IMR-90 (cell line): ENCODE measurements at regions not wholly inside any gene's neighbourhood (a gene's known extent, or its start where the extent isn't known, plus 50 kb on each side); places are given as distances from the start of the nearest gene placed in this dataset.

Experiments
- ATAC-seq: fragments of 200-7000 bp; cut with Tn5 transposase; 2 replicates; pipeline ENCODE4 v1.9.1; 2020; ENCODE audit warnings: low read depth, mild to moderate bottlenecking, moderate library complexity
- BruUV-seq: library from RNA; stranded (reverse); fragments of 400-500 nt; replicated peaks from 2 replicates; lab custom pipeline; 2021; lab: Mats Ljungman, UMichigan
- CTCF ChIA-PET: fragments of 300-600 bp; formaldehyde crosslinking; extraction: SDS; loops from one replicate; lab custom pipeline; 2021; ENCODE audit warnings: antibody characterized with exemption; lab: Yijun Ruan, JAX
- POLR2A ChIA-PET: fragments of 300-600 bp; sonication (Branson Sonifier 250); formaldehyde crosslinking; loops from one replicate; lab custom pipeline; 2022; ENCODE audit warnings: antibody characterized with exemption; ENCODE audit not compliant: unreplicated experiment; lab: Charles Lee
- DNase-seq: peaks from one replicate; pipeline ENCODE4 v3.0.0; 2013
- H2AFZ ChIP-seq: replicated peaks from 2 replicates; pipeline ENCODE3; 2013; ENCODE audit warnings: low read length, mild to moderate bottlenecking; ENCODE audit not compliant: poor library complexity
- H2AK5ac ChIP-seq: 2 replicates; pipeline ENCODE4 v1.6.1; 2013; ENCODE audit warnings: low read depth, low read length, inconsistent platforms
- H2AK9ac ChIP-seq: replicated peaks from 2 replicates; pipeline ENCODE3; 2013; ENCODE audit warnings: mild to moderate bottlenecking, low read depth, low read length, moderate library complexity; ENCODE audit not compliant: poor library complexity
- H2BK120ac ChIP-seq: 2 replicates; pipeline ENCODE4 v1.6.1; 2013; ENCODE audit warnings: low read depth, low read length, inconsistent platforms
- H2BK15ac ChIP-seq: 3 replicates; pipeline ENCODE4 v1.6.1; 2013; ENCODE audit warnings: low read depth, low read length, inconsistent platforms
- H2BK20ac ChIP-seq: 2 replicates; pipeline ENCODE4 v1.6.1; 2013; ENCODE audit warnings: low read depth, mild to moderate bottlenecking, inconsistent platforms, low read length, moderate library complexity
- H2BK5ac ChIP-seq: 2 replicates; pipeline ENCODE4 v1.6.1; 2013; ENCODE audit warnings: mild to moderate bottlenecking, low read depth, low read length, inconsistent platforms; ENCODE audit not compliant: poor library complexity, severe bottlenecking
- H3K14ac ChIP-seq: replicated peaks from 2 replicates; pipeline ENCODE4 v1.6.1; 2013; ENCODE audit warnings: low read depth, low read length, inconsistent platforms
- H3K18ac ChIP-seq: 2 replicates; pipeline ENCODE4 v1.6.1; 2013; ENCODE audit warnings: low read depth, low read length, control low read depth
- H3K23ac ChIP-seq: 2 replicates; pipeline ENCODE4 v1.6.1; 2013; ENCODE audit warnings: low read depth, low read length, inconsistent platforms
- H3K27ac ChIP-seq: 2 replicates; pipeline ENCODE4 v1.5.1; 2013; ENCODE audit warnings: mild to moderate bottlenecking, control low read depth, low read length; ENCODE audit not compliant: insufficient read depth
- H3K27me3 ChIP-seq: 2 replicates; pipeline ENCODE4 v1.6.1; 2013; ENCODE audit warnings: low read length; ENCODE audit not compliant: control insufficient read depth, insufficient read depth
- H3K36me3 ChIP-seq: 2 replicates; pipeline ENCODE4 v1.6.1; 2013; ENCODE audit warnings: low read length, mixed read lengths; ENCODE audit not compliant: control insufficient read depth, insufficient read depth
- H3K4ac ChIP-seq: 2 replicates; pipeline ENCODE4 v1.6.1; 2013; ENCODE audit warnings: low read depth, low read length, inconsistent platforms
- H3K4me1 ChIP-seq: 2 replicates; pipeline ENCODE4 v1.6.1; 2013; ENCODE audit warnings: low read length, mixed read lengths; ENCODE audit not compliant: control insufficient read depth, insufficient read depth
- H3K4me2 ChIP-seq: 2 replicates; pipeline ENCODE4 v1.6.1; 2013; ENCODE audit warnings: low read depth, mild to moderate bottlenecking, control low read depth, low read length, moderate library complexity
- H3K4me3 ChIP-seq: 2 replicates; pipeline ENCODE4 v1.5.1; 2013; ENCODE audit warnings: low read depth, mild to moderate bottlenecking, control low read depth, low read length, moderate library complexity; ENCODE audit not compliant: insufficient read depth
- H3K56ac ChIP-seq: 2 replicates; pipeline ENCODE4 v1.6.1; 2013; ENCODE audit warnings: low read length, inconsistent platforms; ENCODE audit not compliant: insufficient read depth; ENCODE audit errors: extremely low read depth
- H3K79me1 ChIP-seq, 2 experiments: 2 replicates each; pipeline ENCODE4 v1.6.1; 2013; ENCODE audit warnings: low read length in 2 of 2, inconsistent platforms in 1 of 2, low read depth in 1 of 2
- H3K9ac ChIP-seq: 2 replicates; pipeline ENCODE4 v1.6.1; 2013; ENCODE audit warnings: low read depth, low read length, control low read depth
- H3K9me1 ChIP-seq: 2 replicates; pipeline ENCODE4 v1.6.1; 2013; ENCODE audit warnings: low read length, inconsistent platforms; ENCODE audit not compliant: insufficient read depth
- H3K9me3 ChIP-seq: 2 replicates; pipeline ENCODE4 v1.6.1; 2013; ENCODE audit warnings: low read length; ENCODE audit not compliant: control insufficient read depth, insufficient read depth
- H4K20me1 ChIP-seq: 2 replicates; pipeline ENCODE4 v1.6.1; 2013; ENCODE audit warnings: low read length, inconsistent platforms; ENCODE audit not compliant: insufficient read depth
- H4K5ac ChIP-seq: 2 replicates; pipeline ENCODE4 v1.6.1; 2013; ENCODE audit warnings: mild to moderate bottlenecking, low read depth, low read length, control low read depth
- H4K8ac ChIP-seq, 2 experiments: 2 replicates each; pipeline ENCODE4 v1.6.1; 2013; ENCODE audit warnings: low read depth in 2 of 2, low read length in 2 of 2, control low read depth in 1 of 2, inconsistent platforms in 1 of 2
- H4K91ac ChIP-seq: 2 replicates; pipeline ENCODE4 v1.6.1; 2013; ENCODE audit warnings: low read depth, low read length, inconsistent platforms; ENCODE audit not compliant: insufficient read depth
- BHLHE40 ChIP-seq: fragments of 150-350 bp; IDR thresholded peaks from 2 replicates; pipeline ENCODE4 v1.6.1; 2016; ENCODE audit warnings: mild to moderate bottlenecking, low read depth, low read length
- CEBPB ChIP-seq: IDR thresholded peaks from 2 replicates; pipeline ENCODE4 v1.6.1; 2012; ENCODE audit warnings: low read depth, low read length, improper control_type of control experiment
- CHD1 ChIP-seq: IDR thresholded peaks from 2 replicates; pipeline ENCODE4 v1.6.1; 2012; ENCODE audit warnings: low read depth, low read length, improper control_type of control experiment
- FOS ChIP-seq: fragments of 150-350 bp; IDR thresholded peaks from 2 replicates; pipeline ENCODE4 v1.6.1; 2016; ENCODE audit warnings: low read depth, low read length
- MAFK ChIP-seq: IDR thresholded peaks from 2 replicates; pipeline ENCODE4 v1.6.1; 2012; ENCODE audit warnings: low read depth, low read length, improper control_type of control experiment
- MAZ ChIP-seq: IDR thresholded peaks from 2 replicates; pipeline ENCODE4 v1.6.1; 2012; ENCODE audit warnings: low read depth, mild to moderate bottlenecking, low read length, improper control_type of control experiment, moderate library complexity, borderline replicate concordance
- MXI1 ChIP-seq: IDR thresholded peaks from 2 replicates; pipeline ENCODE4 v1.6.1; 2012; ENCODE audit warnings: low read depth, mild to moderate bottlenecking, low read length, moderate library complexity, borderline replicate concordance
- NFE2L2 ChIP-seq: fragments of 150-350 bp; IDR thresholded peaks from 2 replicates; pipeline ENCODE4 v1.6.1; 2016; ENCODE audit warnings: low read depth, mild to moderate bottlenecking, low read length
- POLR2A ChIP-seq: IDR thresholded peaks from 2 replicates; pipeline ENCODE4 v1.6.1; 2012; ENCODE audit warnings: mild to moderate bottlenecking, low read depth, low read length
- RAD21 ChIP-seq: IDR thresholded peaks from 2 replicates; pipeline ENCODE4 v1.6.1; 2012; ENCODE audit warnings: low read length, improper control_type of control experiment
- RCOR1 ChIP-seq: IDR thresholded peaks from 2 replicates; pipeline ENCODE4 v1.6.1; 2012; ENCODE audit warnings: mild to moderate bottlenecking, low read length, improper control_type of control experiment; ENCODE audit not compliant: insufficient replicate concordance
- RFX5 ChIP-seq: IDR thresholded peaks from 2 replicates; pipeline ENCODE4 v1.8.0; 2012; ENCODE audit warnings: low read depth, mild to moderate bottlenecking, low read length, moderate library complexity
- WGBS, 2 experiments: methylation state at CpG; one replicate each; pipeline versions ENCODE4 v1.1.5 to v1.1.7; 2013; ENCODE audit warnings: missing lambda C conversion rate in 2 of 2; ENCODE audit not compliant: insufficient read length in 1 of 2; ENCODE audit errors: extremely low coverage in 2 of 2; 5-methylcytosine and 5-hydroxymethylcytosine counted together
- dilution Hi-C: fragments of 300-500 bp; cut with HindIII; formaldehyde crosslinking; loops from one replicate; pipeline ENCODE4 v1.14.3; 2018; ENCODE audit warnings: low sequenced_read_pairs; ENCODE audit not compliant: unreplicated experiment
- in situ Hi-C: fragments of 300-500 bp; cut with MboI; formaldehyde crosslinking; loops from 3 replicates; pipeline ENCODE4 v1.14.3; 2019; ENCODE audit warnings: low sequenced_read_pairs, inconsistent platforms, mixed read lengths
- intact Hi-C: fragments of 100-400 bp; cut with micrococcal nuclease; formaldehyde crosslinking; loops from 2 replicates; pipeline ENCODE4 v1.10.0; 2022
- TF ChIP-seq, protein P1 (sequence below): fragments of 150-350 bp; IDR thresholded peaks from 2 replicates; pipeline ENCODE4 v1.6.1; 2017; ENCODE audit warnings: mild to moderate bottlenecking, antibody characterized with exemption, low read length, low read depth
- TF ChIP-seq, protein P2 (sequence below): fragments of 150-350 bp; IDR thresholded peaks from 2 replicates; pipeline ENCODE4 v1.6.1; 2016; ENCODE audit warnings: low read depth, mild to moderate bottlenecking, low read length, moderate library complexity, borderline replicate concordance

DNA sequence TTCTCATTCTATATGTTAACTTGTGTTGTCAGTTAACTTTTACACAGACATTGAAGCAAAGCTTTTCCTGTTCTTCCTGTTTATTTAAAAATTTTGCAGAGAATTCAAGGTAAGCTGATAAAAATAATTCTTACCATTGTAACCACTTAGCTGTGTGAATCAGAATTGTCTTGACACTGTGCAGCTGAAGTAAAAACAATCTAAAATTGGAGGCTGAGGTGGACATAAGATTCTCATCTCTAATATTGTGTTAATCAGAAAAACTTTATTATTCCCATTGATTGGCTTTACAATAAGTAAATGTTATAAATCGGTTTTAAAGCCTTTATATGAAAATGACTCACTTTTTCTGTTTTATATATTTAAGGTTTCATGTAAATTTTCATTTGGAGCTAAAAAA lies 240.3 kb upstream of the PLEKHG7 start:
- CTCF ChIA-PET, result no interaction called here

More for the DNA sequence above, 240.3 kb upstream of the PLEKHG7 start:
- BruUV-seq, result no TSS peak
- H4K91ac ChIP-seq, result no peak overlapping the region
- no peak overlapping the region for H4K8ac ChIP-seq
- no peak overlapping the region for H3K23ac ChIP-seq
- H2AK9ac ChIP-seq, result no peak overlapping the region
- H2BK15ac ChIP-seq, result no peak overlapping the region
- no peak overlapping the region for H2BK120ac ChIP-seq
- H4K5ac ChIP-seq, result no peak overlapping the region
- no peak overlapping the region for H3K18ac ChIP-seq
- no peak overlapping the region for H2AFZ ChIP-seq
- H3K9ac ChIP-seq, result no peak overlapping the region
- POLR2A ChIA-PET, result no interaction called here
- H3K79me1 ChIP-seq, result no peaks in the 10 kb centered on the region
- H3K36me3 ChIP-seq, result no peaks in the 10 kb centered on the region
- H3K27me3 ChIP-seq, result no peaks in the 10 kb centered on the region
- no peak overlapping the region for H2AK5ac ChIP-seq
- H3K4ac ChIP-seq, result no peak overlapping the region
- no peak overlapping the region for H3K14ac ChIP-seq
- H2BK20ac ChIP-seq, result no peak overlapping the region
- in situ Hi-C loops, result no loop called here
- H3K4me2 ChIP-seq, result no peak overlapping the region
- no peak overlapping the region for H3K27ac ChIP-seq
- DNase-seq, result no peak
- dilution Hi-C loops, result no loop called here
- H2BK5ac ChIP-seq, result no peak overlapping the region
- H3K4me1 ChIP-seq, result no peaks in the 10 kb centered on the region
- WGBS, 2 experiments, result no CpG with 5 or more reads among the region's 1 CpG
- H4K20me1 ChIP-seq, result 0 out of 2 replicates have a peak, but pooled peaks cover 5% of the 10 kb centered on the region
- no peak for TF ChIP-seq BHLHE40
- no peak for TF ChIP-seq MXI1
- TF ChIP-seq FOS, result no peak
- TF ChIP-seq MAFK, result no peak
- TF ChIP-seq, protein P1, sequence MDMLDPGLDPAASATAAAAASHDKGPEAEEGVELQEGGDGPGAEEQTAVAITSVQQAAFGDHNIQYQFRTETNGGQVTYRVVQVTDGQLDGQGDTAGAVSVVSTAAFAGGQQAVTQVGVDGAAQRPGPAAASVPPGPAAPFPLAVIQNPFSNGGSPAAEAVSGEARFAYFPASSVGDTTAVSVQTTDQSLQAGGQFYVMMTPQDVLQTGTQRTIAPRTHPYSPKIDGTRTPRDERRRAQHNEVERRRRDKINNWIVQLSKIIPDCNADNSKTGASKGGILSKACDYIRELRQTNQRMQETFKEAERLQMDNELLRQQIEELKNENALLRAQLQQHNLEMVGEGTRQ, result no peak
- TF ChIP-seq POLR2A, result no peak
- TF ChIP-seq CHD1, result no peak
- TF ChIP-seq RAD21, result no peak
- TF ChIP-seq, protein P2, sequence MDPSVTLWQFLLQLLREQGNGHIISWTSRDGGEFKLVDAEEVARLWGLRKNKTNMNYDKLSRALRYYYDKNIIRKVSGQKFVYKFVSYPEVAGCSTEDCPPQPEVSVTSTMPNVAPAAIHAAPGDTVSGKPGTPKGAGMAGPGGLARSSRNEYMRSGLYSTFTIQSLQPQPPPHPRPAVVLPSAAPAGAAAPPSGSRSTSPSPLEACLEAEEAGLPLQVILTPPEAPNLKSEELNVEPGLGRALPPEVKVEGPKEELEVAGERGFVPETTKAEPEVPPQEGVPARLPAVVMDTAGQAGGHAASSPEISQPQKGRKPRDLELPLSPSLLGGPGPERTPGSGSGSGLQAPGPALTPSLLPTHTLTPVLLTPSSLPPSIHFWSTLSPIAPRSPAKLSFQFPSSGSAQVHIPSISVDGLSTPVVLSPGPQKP, result no peak
- no peak for TF ChIP-seq NFE2L2
- TF ChIP-seq MAZ, result no peak
- no peak for TF ChIP-seq CEBPB
- no peak for TF ChIP-seq RCOR1
- TF ChIP-seq RFX5, result no peak
- ATAC-seq, result no peak
- H3K56ac ChIP-seq, result no peak overlapping the region
- H3K9me1 ChIP-seq, result no peaks in the 10 kb centered on the region
- no peaks in the 10 kb centered on the region for H3K9me3 ChIP-seq
- H3K4me3 ChIP-seq, result no peak overlapping the region
- intact Hi-C loops, result no loop called here
